Smooth muscle cell (in vitro differentiated cells): ENCODE measurements at regions not wholly inside any gene's neighbourhood (a gene's known extent, or its start where the extent isn't known, plus 50 kb on each side); places are given as distances from the start of the nearest gene placed in this dataset.

ENCODE experiments used
- DNase-seq: peaks from one replicate; lab custom pipeline; 2025; ENCODE audit not compliant: unreplicated experiment; lab: John Stamatoyannopoulos, UW
- H2AFZ ChIP-seq: fragments of 200-600 bp; sonication (generic); 2 replicates; pipeline ENCODE4 v1.6.0; 2016; ENCODE audit warnings: antibody characterized with exemption, low read depth, mild to moderate bottlenecking
- H3F3A ChIP-seq: fragments of 200-600 bp; sonication (generic); 2 replicates; pipeline ENCODE4 v1.6.0; 2017; ENCODE audit warnings: antibody characterized with exemption, low read depth
- H3K27ac ChIP-seq: fragments of 200-600 bp; sonication (generic); 2 replicates; pipeline ENCODE4 v1.5.1; 2016; ENCODE audit warnings: low read depth, mild to moderate bottlenecking
- H3K27me3 ChIP-seq: fragments of 200-600 bp; sonication (generic); 2 replicates; pipeline ENCODE4 v1.6.1; 2016; ENCODE audit warnings: low read depth, mild to moderate bottlenecking
- H3K36me3 ChIP-seq: fragments of 200-600 bp; sonication (generic); 2 replicates; pipeline ENCODE4 v1.5.1; 2016; ENCODE audit warnings: low read depth
- H3K4me1 ChIP-seq: fragments of 200-600 bp; sonication (generic); 2 replicates; pipeline ENCODE4 v1.5.1; 2016; ENCODE audit warnings: low read depth
- H3K4me2 ChIP-seq: fragments of 200-600 bp; sonication (generic); 2 replicates; pipeline ENCODE4 v1.6.0; 2016; ENCODE audit warnings: mild to moderate bottlenecking
- H3K4me3 ChIP-seq: fragments of 200-600 bp; sonication (generic); 2 replicates; pipeline ENCODE4 v1.5.1; 2016; ENCODE audit warnings: mild to moderate bottlenecking
- H3K79me2 ChIP-seq: fragments of 200-600 bp; sonication (generic); 2 replicates; pipeline ENCODE4 v1.6.0; 2016; ENCODE audit warnings: low read depth, mild to moderate bottlenecking
- H3K9ac ChIP-seq: fragments of 200-600 bp; sonication (generic); 2 replicates; pipeline ENCODE4 v1.6.0; 2016; ENCODE audit warnings: low read depth
- H3K9me3 ChIP-seq: fragments of 200-600 bp; sonication (generic); replicated peaks from 2 replicates; pipeline ENCODE4 v1.5.1; 2016; ENCODE audit warnings: low read depth
- H4K20me1 ChIP-seq: fragments of 200-600 bp; sonication (generic); 2 replicates; pipeline ENCODE4 v1.6.0; 2016; ENCODE audit warnings: low read depth
- WGBS: methylation state at CpG from one replicate; pipeline ENCODE4 v1.1.7; 2016; ENCODE audit warnings: low lambda C conversion rate; 5-methylcytosine and 5-hydroxymethylcytosine counted together
- TF ChIP-seq, protein P1 (sequence below): fragments of 200-600 bp; sonication (generic); IDR thresholded peaks from 2 replicates; pipeline ENCODE4 v1.5.1; 2017; ENCODE audit warnings: borderline replicate concordance, mild to moderate bottlenecking, antibody characterized with exemption; ENCODE audit not compliant: insufficient read depth, poor library complexity, severe bottlenecking

DNA sequence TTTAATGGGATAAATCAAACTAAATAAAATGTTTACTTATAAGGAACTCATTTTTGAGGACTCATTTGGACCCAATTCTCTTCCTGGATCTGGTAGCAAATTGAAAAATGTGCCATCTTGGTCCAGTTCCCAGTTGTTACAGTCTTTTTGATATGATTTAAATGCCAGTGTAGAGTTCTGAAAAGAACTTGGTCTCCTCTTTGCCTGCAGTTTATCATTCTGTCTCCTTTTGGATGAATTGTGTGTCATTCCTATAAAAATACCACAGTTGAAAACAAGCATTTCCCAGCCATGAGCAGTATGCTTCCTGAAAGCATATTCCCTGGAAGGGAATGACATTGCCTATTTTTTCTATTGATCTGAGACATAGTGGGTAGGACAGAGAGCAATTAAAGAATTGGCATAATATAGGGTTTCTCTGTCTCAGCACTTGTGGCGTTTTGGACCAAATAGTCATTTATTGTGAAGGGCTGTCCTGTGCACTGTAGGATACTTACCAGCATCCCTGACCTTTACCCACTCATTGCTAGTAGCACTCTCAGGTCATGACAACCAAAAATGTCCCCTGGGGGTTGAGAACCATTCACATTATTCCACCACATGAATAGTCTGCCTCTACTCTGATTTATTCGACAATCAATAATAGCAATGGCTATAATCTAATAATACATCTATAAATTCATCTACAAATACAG lies 181.8 kb downstream of the NXNL2 start:
- DNase-seq: no peak
- Histone ChIP-seq H3K4me2 (no peak overlapping the region), H3K9ac (no peak overlapping the region), H3K27ac (peak overlapping the region; percentile 42), H3F3A (peaks cover 6% of the 10 kb centered on the region), H3K36me3 (no peaks in the 10 kb centered on the region), H2AFZ (no peak overlapping the region), H3K9me3 (no peaks in the 10 kb centered on the region), H4K20me1 (no peaks in the 10 kb centered on the region), H3K79me2 (no peaks in the 10 kb centered on the region), H3K27me3 (no peaks in the 10 kb centered on the region), H3K4me3 (no peak overlapping the region), H3K4me1 (no peaks in the 10 kb centered on the region)
- WGBS: 90% methylated on average over 2 of the region's 2 CpGs
- TF ChIP-seq, protein P1, sequence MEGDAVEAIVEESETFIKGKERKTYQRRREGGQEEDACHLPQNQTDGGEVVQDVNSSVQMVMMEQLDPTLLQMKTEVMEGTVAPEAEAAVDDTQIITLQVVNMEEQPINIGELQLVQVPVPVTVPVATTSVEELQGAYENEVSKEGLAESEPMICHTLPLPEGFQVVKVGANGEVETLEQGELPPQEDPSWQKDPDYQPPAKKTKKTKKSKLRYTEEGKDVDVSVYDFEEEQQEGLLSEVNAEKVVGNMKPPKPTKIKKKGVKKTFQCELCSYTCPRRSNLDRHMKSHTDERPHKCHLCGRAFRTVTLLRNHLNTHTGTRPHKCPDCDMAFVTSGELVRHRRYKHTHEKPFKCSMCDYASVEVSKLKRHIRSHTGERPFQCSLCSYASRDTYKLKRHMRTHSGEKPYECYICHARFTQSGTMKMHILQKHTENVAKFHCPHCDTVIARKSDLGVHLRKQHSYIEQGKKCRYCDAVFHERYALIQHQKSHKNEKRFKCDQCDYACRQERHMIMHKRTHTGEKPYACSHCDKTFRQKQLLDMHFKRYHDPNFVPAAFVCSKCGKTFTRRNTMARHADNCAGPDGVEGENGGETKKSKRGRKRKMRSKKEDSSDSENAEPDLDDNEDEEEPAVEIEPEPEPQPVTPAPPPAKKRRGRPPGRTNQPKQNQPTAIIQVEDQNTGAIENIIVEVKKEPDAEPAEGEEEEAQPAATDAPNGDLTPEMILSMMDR: no peak

DNA sequence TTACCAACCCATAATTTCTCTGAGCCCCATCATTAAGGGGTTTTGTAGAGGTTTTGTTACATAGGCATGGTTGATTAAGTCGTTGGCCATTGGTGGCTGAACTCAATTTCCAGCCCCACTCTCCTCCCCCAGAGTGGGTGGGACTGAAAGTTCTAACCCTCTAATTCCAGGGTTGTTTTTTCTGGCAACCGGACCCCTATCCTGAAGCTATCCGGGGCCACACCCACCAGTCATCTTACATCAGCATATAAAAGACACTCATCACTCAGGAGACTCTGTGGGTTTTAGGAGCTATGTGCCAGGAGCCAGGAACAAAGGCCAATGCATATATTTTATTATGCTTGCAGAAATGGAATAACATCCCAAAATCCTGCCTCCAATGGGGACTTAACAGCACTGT lies 186.0 kb downstream of the NXNL2 start:
- Histone ChIP-seq H3K9ac (no peak overlapping the region), H3K9me3 (no peaks in the 10 kb centered on the region), H3K27ac (no peak overlapping the region), H3K4me1 (no peaks in the 10 kb centered on the region), H3F3A (peaks cover 6% of the 10 kb centered on the region), H3K36me3 (no peaks in the 10 kb centered on the region), H3K4me2 (no peak overlapping the region), H3K27me3 (no peaks in the 10 kb centered on the region), H4K20me1 (no peaks in the 10 kb centered on the region), H3K79me2 (no peaks in the 10 kb centered on the region), H2AFZ (no peak overlapping the region), H3K4me3 (no peak overlapping the region)
- no peak for DNase-seq
- WGBS: 85% methylated on average over 3 of the region's 3 CpGs
- TF ChIP-seq, protein P1: no peak

DNA sequence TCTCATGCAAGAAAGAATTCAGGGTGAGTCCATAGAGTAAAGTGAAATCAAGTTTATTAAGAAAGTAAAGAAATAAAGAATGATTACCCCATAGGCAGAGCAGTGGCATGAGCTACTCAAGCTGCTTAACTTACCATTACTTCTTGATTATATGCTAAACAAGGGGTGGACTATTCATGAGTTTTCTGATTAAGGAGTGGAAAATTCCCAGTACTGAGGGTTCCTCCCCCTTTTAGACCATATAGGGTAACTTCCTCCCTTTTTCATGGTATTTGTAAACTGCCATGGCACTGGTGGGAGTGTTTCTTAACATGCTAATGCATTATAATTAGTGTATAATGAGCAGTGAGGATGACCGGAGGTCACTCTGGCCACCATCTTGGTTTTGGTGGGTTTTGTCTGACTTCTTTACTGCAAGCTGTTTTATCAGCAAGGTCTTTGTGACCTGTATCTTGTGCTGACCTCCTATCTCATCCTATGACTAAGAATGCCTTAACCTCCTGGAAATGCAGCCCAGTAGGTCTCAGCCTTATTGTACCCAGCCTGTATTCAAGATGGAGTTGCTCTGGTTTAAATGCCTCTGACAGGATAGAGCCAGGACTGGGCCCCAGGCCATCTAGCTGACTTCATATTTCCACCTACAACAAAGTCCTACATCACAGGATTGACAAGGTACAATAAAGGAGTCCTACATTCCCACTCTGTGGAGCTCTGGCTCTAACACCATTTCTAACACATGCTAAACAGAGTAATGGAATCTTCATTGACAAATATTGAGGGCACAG lies 186.7 kb downstream of the NXNL2 start:
- TF ChIP-seq, protein P1: no peak
- H3K9ac ChIP-seq: no peak overlapping the region
- H3K4me2 ChIP-seq: no peak overlapping the region
- no peaks in the 10 kb centered on the region for H3K79me2 ChIP-seq
- H3K27me3 ChIP-seq: no peaks in the 10 kb centered on the region
- H3K4me3 ChIP-seq: no peak overlapping the region
- no peaks in the 10 kb centered on the region for H3K9me3 ChIP-seq
- DNase-seq: no peak
- no peak overlapping the region for H3K27ac ChIP-seq
- H2AFZ ChIP-seq: no peak overlapping the region
- no peaks in the 10 kb centered on the region for H4K20me1 ChIP-seq
- no peaks in the 10 kb centered on the region for H3K4me1 ChIP-seq
- WGBS: 95% methylated on average over 1 of the region's 1 CpG
- no peaks in the 10 kb centered on the region for H3K36me3 ChIP-seq
- no peaks in the 10 kb centered on the region for H3F3A ChIP-seq

DNA sequence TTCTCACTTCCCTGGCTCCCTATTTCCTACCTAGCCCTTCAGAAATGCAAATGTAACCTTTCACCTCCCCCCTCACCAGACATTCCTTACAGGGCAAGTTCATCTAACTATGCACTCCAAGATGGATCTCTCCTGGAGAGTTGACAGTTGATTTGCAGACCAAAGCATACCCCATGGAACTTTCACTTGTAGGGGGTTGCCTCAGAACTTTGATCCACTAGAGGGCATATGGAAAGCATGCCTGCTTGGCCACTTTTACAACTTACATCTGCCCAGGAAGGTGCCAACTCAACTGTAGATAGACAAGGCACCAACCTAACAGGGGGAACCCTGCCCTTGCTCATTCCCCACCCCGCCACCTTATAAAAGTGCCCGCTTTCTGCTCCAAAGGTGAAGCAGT lies 187.8 kb downstream of the NXNL2 start:
- Histone ChIP-seq H3K27ac (no peak overlapping the region), H3F3A (no peaks in the 10 kb centered on the region), H3K27me3 (no peaks in the 10 kb centered on the region), H2AFZ (no peak overlapping the region), H3K4me3 (no peak overlapping the region), H3K79me2 (no peaks in the 10 kb centered on the region), H3K36me3 (no peaks in the 10 kb centered on the region), H4K20me1 (no peaks in the 10 kb centered on the region), H3K9ac (no peak overlapping the region), H3K4me2 (no peak overlapping the region), H3K9me3 (no peaks in the 10 kb centered on the region), H3K4me1 (no peaks in the 10 kb centered on the region)
- TF ChIP-seq, protein P1: no peak
- no peak for DNase-seq
- 93% methylated on average over 2 of the region's 2 CpGs for WGBS
